GM20000 (cell line): ENCODE measurements at regions not wholly inside any gene's neighbourhood (a gene's known extent, or its start where the extent isn't known, plus 50 kb on each side); places are given as distances from the start of the nearest gene placed in this dataset.

Source experiments
- DNase-seq: peaks from one replicate; pipeline ENCODE4 v3.0.0; 2012; ENCODE audit warnings: low spot score
- TF ChIP-seq, protein P1 (sequence below): IDR thresholded peaks from 2 replicates; pipeline ENCODE4 v1.5.1; 2012; ENCODE audit warnings: mild to moderate bottlenecking, control low read depth; ENCODE audit errors: extremely low read depth, missing control alignments

DNA sequence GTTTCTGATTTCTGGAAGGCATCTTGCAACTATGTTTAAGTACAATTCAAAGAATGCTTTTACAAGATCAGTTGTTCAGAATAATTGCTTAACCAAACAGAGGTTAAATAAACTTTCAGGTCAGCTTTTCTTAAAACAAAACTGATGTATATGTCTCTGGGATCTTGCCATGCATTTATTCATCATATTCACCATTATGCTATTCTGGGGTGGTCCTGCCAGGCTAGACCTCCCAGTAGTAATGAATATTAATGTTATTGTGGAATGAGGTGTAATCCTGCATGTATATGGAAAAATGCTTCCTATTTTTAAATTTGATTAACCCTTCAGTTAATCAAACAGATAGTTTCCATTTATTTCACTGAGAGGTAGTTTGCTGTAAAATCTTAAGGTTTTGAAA lies 129.3 kb upstream of the RGPD4 start:
- DNase-seq: no peak

DNA sequence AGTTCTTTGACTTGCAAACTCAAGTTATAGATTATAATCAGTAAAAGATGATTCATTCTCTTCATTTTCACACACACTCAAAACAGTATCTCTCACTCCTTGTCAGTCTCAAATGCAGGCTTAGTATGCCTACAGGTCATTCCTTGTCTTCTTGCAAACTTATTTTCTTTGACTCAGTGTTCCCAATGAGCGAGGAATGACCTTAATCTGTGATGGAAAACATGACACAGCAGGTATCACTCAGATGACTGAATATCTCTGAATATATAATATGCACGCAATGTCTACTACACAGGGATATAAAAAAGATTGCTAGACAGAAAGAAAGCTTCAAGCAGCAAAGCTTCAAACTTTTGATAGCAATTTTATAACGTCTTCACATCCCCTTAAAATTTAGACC lies 127.8 kb upstream of the RGPD4 start:
- TF ChIP-seq, protein P1, sequence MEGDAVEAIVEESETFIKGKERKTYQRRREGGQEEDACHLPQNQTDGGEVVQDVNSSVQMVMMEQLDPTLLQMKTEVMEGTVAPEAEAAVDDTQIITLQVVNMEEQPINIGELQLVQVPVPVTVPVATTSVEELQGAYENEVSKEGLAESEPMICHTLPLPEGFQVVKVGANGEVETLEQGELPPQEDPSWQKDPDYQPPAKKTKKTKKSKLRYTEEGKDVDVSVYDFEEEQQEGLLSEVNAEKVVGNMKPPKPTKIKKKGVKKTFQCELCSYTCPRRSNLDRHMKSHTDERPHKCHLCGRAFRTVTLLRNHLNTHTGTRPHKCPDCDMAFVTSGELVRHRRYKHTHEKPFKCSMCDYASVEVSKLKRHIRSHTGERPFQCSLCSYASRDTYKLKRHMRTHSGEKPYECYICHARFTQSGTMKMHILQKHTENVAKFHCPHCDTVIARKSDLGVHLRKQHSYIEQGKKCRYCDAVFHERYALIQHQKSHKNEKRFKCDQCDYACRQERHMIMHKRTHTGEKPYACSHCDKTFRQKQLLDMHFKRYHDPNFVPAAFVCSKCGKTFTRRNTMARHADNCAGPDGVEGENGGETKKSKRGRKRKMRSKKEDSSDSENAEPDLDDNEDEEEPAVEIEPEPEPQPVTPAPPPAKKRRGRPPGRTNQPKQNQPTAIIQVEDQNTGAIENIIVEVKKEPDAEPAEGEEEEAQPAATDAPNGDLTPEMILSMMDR: no peak
- DNase-seq: no peak

More for the DNA sequence above, 129.3 kb upstream of the RGPD4 start:
- TF ChIP-seq, protein P1: no peak

DNA sequence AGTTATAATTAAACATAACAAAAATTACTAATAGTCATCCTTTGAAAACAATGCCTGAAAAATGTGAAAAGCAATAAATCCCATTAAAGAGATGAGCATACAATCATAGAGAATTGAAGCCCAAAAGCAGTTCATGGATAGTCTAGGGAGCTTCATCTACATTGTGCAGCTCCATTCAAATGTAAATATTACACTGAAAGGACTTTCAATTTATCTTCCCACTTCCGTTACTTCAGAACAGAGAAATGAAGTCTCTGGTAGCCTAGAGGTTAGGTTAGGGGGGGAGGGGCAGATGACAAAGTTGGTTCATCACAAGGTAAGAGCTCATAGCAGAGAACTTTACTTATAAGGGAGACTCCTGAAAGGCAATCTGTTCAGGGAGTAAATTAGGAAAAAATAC lies 126.6 kb upstream of the RGPD4 start:
- no peak for DNase-seq
- TF ChIP-seq, protein P1: no peak

DNA sequence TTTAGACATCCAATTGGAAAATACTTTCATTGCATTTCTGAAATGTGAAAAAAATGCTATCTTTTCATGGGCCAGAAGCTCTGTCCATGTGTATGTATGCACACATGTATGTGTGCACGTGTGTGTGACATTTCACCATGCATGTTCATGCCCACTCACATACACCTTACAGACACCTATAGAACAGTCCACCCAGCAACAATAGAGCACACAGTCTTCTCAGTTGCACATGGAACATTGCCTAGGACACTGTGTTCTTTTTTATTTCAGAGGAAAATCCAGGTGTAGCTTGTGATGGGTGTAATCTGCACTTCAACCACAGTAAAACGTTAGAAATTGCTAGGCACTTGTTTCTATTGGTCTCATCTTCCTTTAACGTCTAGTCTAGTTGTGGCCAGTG lies 114.8 kb upstream of the RGPD4 start:
- TF ChIP-seq, protein P1: no peak
- no peak for DNase-seq

DNA sequence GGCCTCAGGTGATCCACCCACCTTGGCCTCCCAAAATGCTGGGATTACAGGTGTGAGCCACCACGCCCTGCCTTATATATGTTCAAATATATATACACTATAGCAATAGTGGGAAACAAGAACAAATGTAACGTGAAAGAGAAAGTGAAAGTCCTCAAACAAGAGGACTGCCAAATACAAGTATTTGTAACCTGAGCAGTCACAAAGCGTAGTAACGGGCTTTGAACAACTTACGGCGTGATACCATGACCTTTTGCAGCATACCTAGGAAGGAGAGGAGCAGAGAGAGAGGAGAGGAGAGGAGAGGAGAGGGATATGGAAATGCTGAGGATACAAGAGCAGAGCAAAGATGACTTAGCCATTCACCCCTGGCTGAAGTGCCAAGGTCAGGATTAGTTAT lies 113.8 kb upstream of the RGPD4 start:
- TF ChIP-seq, protein P1: no peak
- peak; percentile 14 for DNase-seq

DNA sequence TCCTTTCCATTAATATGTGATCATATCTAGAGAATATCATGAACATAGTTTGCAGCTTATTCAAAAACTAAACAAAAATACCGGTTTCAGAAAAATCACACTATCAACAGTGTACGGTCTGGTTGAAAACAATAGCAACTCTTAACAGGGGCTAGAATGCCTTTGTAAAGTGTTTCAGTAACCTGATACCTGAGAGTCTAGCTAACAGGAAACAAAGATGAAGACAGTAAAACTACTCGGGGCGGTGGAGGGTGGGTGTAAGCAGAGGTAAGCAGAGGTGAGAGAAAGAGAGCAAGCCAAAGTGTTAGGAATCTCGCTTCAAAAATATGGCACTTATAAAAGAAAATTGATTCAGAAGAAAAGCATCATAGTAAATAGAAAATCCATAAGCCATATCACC lies 109.0 kb upstream of the RGPD4 start:
- TF ChIP-seq, protein P1: no peak
- no peak for DNase-seq

DNA sequence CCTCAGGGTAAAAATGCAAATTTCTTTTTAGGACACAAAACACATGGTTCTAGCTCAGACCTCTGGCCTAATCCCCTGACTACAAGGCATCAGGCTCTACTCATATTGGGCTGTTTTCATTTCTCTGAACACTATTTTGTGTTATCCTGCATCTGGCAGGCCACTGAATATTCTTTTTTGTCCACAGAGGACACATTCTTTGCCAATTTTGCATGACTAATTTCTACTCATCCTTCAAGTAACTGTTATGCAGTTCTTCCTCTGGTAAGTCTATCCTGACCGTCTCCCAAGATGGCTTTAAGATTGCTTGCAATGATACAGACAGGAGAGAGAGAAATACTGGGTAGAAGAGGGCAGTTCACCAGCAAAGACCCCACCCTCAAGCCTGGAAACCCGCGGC lies 107.6 kb upstream of the RGPD4 start:
- TF ChIP-seq, protein P1: no peak
- no peak for DNase-seq
